Suprapubic skin (tissue), 4 donors: ENCODE measurements at regions not wholly inside any gene's neighbourhood (a gene's known extent, or its start where the extent isn't known, plus 50 kb on each side); places are given as distances from the start of the nearest gene placed in this dataset.
"Not testable (repeated sequence)": the region's sequence is repeated elsewhere in the genome, so short reads cannot be mapped to it uniquely, and the experiment has no call there.

ENCODE experiments used
- EP300 ChIP-seq: sonication (generic); formaldehyde crosslinking; IDR thresholded peaks from one replicate; pipeline ENCODE4 v1.6.1; 2017; ENCODE audit warnings: antibody characterized with exemption
- POLR2A ChIP-seq, 2 donors: fragments of 450-650 bp; IDR thresholded peaks; one replicate each; pipeline ENCODE4 v1.6.1; 2017; ENCODE audit warnings: antibody characterized with exemption in 2 of 2, mild to moderate bottlenecking in 2 of 2, moderate library complexity in 2 of 2
- POLR2AphosphoS5 ChIP-seq, 3 donors: sonication (generic); formaldehyde crosslinking; IDR thresholded peaks; one replicate each; pipeline ENCODE4 v1.6.1; 2017; ENCODE audit warnings: antibody characterized with exemption in 3 of 3
- TF ChIP-seq, protein P1 (sequence below), 2 donors: fragments of 200-600 bp in 1 of 2; fragments of 450-650 bp in 1 of 2; sonication (generic) in 1 of 2; IDR thresholded peaks; one replicate each; pipeline ENCODE4 v1.5.1; 2016 to 2019; ENCODE audit warnings: antibody characterized with exemption in 2 of 2, mild to moderate bottlenecking in 1 of 2, moderate library complexity in 1 of 2

DNA sequence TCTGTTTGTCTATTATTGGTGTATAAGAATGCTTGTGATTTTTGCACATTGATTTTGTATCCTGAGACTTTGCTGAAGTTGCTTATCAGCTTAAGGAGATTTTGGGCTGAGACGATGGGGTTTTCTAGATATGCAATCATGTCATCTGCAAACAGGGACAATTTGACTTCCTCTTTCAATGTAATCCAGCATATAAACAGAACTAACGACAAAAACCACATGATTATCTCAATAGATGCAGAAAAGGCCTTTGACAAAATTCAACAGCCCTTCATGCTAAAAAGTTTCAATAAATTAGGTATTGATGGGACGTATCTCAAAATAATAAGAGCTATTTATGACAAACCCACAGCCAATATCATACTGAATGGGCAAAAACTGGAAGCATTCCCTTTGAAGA, 399.0 kb upstream of the MAN1A1 start:
- TF ChIP-seq, protein P1, sequence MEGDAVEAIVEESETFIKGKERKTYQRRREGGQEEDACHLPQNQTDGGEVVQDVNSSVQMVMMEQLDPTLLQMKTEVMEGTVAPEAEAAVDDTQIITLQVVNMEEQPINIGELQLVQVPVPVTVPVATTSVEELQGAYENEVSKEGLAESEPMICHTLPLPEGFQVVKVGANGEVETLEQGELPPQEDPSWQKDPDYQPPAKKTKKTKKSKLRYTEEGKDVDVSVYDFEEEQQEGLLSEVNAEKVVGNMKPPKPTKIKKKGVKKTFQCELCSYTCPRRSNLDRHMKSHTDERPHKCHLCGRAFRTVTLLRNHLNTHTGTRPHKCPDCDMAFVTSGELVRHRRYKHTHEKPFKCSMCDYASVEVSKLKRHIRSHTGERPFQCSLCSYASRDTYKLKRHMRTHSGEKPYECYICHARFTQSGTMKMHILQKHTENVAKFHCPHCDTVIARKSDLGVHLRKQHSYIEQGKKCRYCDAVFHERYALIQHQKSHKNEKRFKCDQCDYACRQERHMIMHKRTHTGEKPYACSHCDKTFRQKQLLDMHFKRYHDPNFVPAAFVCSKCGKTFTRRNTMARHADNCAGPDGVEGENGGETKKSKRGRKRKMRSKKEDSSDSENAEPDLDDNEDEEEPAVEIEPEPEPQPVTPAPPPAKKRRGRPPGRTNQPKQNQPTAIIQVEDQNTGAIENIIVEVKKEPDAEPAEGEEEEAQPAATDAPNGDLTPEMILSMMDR (IDR thresholded peaks at IDR 0.05) = not testable (repeated sequence)
- not testable (repeated sequence) for TF ChIP-seq POLR2AphosphoS5 (IDR thresholded peaks at IDR 0.05); POLR2A (IDR thresholded peaks at IDR 0.05); EP300
